IMR-90 (cell line): ENCODE measurements at regions not wholly inside any gene's neighbourhood (a gene's known extent, or its start where the extent isn't known, plus 50 kb on each side); places are given as distances from the start of the nearest gene placed in this dataset.

Source experiments
- ATAC-seq: fragments of 200-7000 bp; cut with Tn5 transposase; 2 replicates; pipeline ENCODE4 v1.9.1; 2020; ENCODE audit warnings: low read depth, mild to moderate bottlenecking, moderate library complexity
- BruUV-seq: library from RNA; stranded (reverse); fragments of 400-500 nt; replicated peaks from 2 replicates; lab custom pipeline; 2021; lab: Mats Ljungman, UMichigan
- CTCF ChIA-PET: fragments of 300-600 bp; formaldehyde crosslinking; extraction: SDS; loops from one replicate; lab custom pipeline; 2021; ENCODE audit warnings: antibody characterized with exemption; lab: Yijun Ruan, JAX
- POLR2A ChIA-PET: fragments of 300-600 bp; sonication (Branson Sonifier 250); formaldehyde crosslinking; loops from one replicate; lab custom pipeline; 2022; ENCODE audit warnings: antibody characterized with exemption; ENCODE audit not compliant: unreplicated experiment; lab: Charles Lee
- DNase-seq: peaks from one replicate; pipeline ENCODE4 v3.0.0; 2013
- H2AFZ ChIP-seq: replicated peaks from 2 replicates; pipeline ENCODE3; 2013; ENCODE audit warnings: low read length, mild to moderate bottlenecking; ENCODE audit not compliant: poor library complexity
- H2AK5ac ChIP-seq: 2 replicates; pipeline ENCODE4 v1.6.1; 2013; ENCODE audit warnings: low read depth, low read length, inconsistent platforms
- H2AK9ac ChIP-seq: replicated peaks from 2 replicates; pipeline ENCODE3; 2013; ENCODE audit warnings: mild to moderate bottlenecking, low read depth, low read length, moderate library complexity; ENCODE audit not compliant: poor library complexity
- H2BK120ac ChIP-seq: 2 replicates; pipeline ENCODE4 v1.6.1; 2013; ENCODE audit warnings: low read depth, low read length, inconsistent platforms
- H2BK15ac ChIP-seq: 3 replicates; pipeline ENCODE4 v1.6.1; 2013; ENCODE audit warnings: low read depth, low read length, inconsistent platforms
- H2BK20ac ChIP-seq: 2 replicates; pipeline ENCODE4 v1.6.1; 2013; ENCODE audit warnings: low read depth, mild to moderate bottlenecking, inconsistent platforms, low read length, moderate library complexity
- H2BK5ac ChIP-seq: 2 replicates; pipeline ENCODE4 v1.6.1; 2013; ENCODE audit warnings: mild to moderate bottlenecking, low read depth, low read length, inconsistent platforms; ENCODE audit not compliant: poor library complexity, severe bottlenecking
- H3K14ac ChIP-seq: replicated peaks from 2 replicates; pipeline ENCODE4 v1.6.1; 2013; ENCODE audit warnings: low read depth, low read length, inconsistent platforms
- H3K18ac ChIP-seq: 2 replicates; pipeline ENCODE4 v1.6.1; 2013; ENCODE audit warnings: low read depth, low read length, control low read depth
- H3K23ac ChIP-seq: 2 replicates; pipeline ENCODE4 v1.6.1; 2013; ENCODE audit warnings: low read depth, low read length, inconsistent platforms
- H3K27ac ChIP-seq: 2 replicates; pipeline ENCODE4 v1.5.1; 2013; ENCODE audit warnings: mild to moderate bottlenecking, control low read depth, low read length; ENCODE audit not compliant: insufficient read depth
- H3K27me3 ChIP-seq: 2 replicates; pipeline ENCODE4 v1.6.1; 2013; ENCODE audit warnings: low read length; ENCODE audit not compliant: control insufficient read depth, insufficient read depth
- H3K36me3 ChIP-seq: 2 replicates; pipeline ENCODE4 v1.6.1; 2013; ENCODE audit warnings: low read length, mixed read lengths; ENCODE audit not compliant: control insufficient read depth, insufficient read depth
- H3K4ac ChIP-seq: 2 replicates; pipeline ENCODE4 v1.6.1; 2013; ENCODE audit warnings: low read depth, low read length, inconsistent platforms
- H3K4me1 ChIP-seq: 2 replicates; pipeline ENCODE4 v1.6.1; 2013; ENCODE audit warnings: low read length, mixed read lengths; ENCODE audit not compliant: control insufficient read depth, insufficient read depth
- H3K4me2 ChIP-seq: 2 replicates; pipeline ENCODE4 v1.6.1; 2013; ENCODE audit warnings: low read depth, mild to moderate bottlenecking, control low read depth, low read length, moderate library complexity
- H3K4me3 ChIP-seq: 2 replicates; pipeline ENCODE4 v1.5.1; 2013; ENCODE audit warnings: low read depth, mild to moderate bottlenecking, control low read depth, low read length, moderate library complexity; ENCODE audit not compliant: insufficient read depth
- H3K56ac ChIP-seq: 2 replicates; pipeline ENCODE4 v1.6.1; 2013; ENCODE audit warnings: low read length, inconsistent platforms; ENCODE audit not compliant: insufficient read depth; ENCODE audit errors: extremely low read depth
- H3K79me1 ChIP-seq, 2 experiments: 2 replicates each; pipeline ENCODE4 v1.6.1; 2013; ENCODE audit warnings: low read length in 2 of 2, inconsistent platforms in 1 of 2, low read depth in 1 of 2
- H3K9ac ChIP-seq: 2 replicates; pipeline ENCODE4 v1.6.1; 2013; ENCODE audit warnings: low read depth, low read length, control low read depth
- H3K9me1 ChIP-seq: 2 replicates; pipeline ENCODE4 v1.6.1; 2013; ENCODE audit warnings: low read length, inconsistent platforms; ENCODE audit not compliant: insufficient read depth
- H3K9me3 ChIP-seq: 2 replicates; pipeline ENCODE4 v1.6.1; 2013; ENCODE audit warnings: low read length; ENCODE audit not compliant: control insufficient read depth, insufficient read depth
- H4K20me1 ChIP-seq: 2 replicates; pipeline ENCODE4 v1.6.1; 2013; ENCODE audit warnings: low read length, inconsistent platforms; ENCODE audit not compliant: insufficient read depth
- H4K5ac ChIP-seq: 2 replicates; pipeline ENCODE4 v1.6.1; 2013; ENCODE audit warnings: mild to moderate bottlenecking, low read depth, low read length, control low read depth
- H4K8ac ChIP-seq, 2 experiments: 2 replicates each; pipeline ENCODE4 v1.6.1; 2013; ENCODE audit warnings: low read depth in 2 of 2, low read length in 2 of 2, control low read depth in 1 of 2, inconsistent platforms in 1 of 2
- H4K91ac ChIP-seq: 2 replicates; pipeline ENCODE4 v1.6.1; 2013; ENCODE audit warnings: low read depth, low read length, inconsistent platforms; ENCODE audit not compliant: insufficient read depth
- POLR2A ChIP-seq: IDR thresholded peaks from 2 replicates; pipeline ENCODE4 v1.6.1; 2012; ENCODE audit warnings: mild to moderate bottlenecking, low read depth, low read length
- RAD21 ChIP-seq: IDR thresholded peaks from 2 replicates; pipeline ENCODE4 v1.6.1; 2012; ENCODE audit warnings: low read length, improper control_type of control experiment
- RCOR1 ChIP-seq: IDR thresholded peaks from 2 replicates; pipeline ENCODE4 v1.6.1; 2012; ENCODE audit warnings: mild to moderate bottlenecking, low read length, improper control_type of control experiment; ENCODE audit not compliant: insufficient replicate concordance
- RFX5 ChIP-seq: IDR thresholded peaks from 2 replicates; pipeline ENCODE4 v1.8.0; 2012; ENCODE audit warnings: low read depth, mild to moderate bottlenecking, low read length, moderate library complexity
- WGBS, 2 experiments: methylation state at CpG; one replicate each; pipeline versions ENCODE4 v1.1.5 to v1.1.7; 2013; ENCODE audit warnings: missing lambda C conversion rate in 2 of 2; ENCODE audit not compliant: insufficient read length in 1 of 2; ENCODE audit errors: extremely low coverage in 2 of 2; 5-methylcytosine and 5-hydroxymethylcytosine counted together
- dilution Hi-C: fragments of 300-500 bp; cut with HindIII; formaldehyde crosslinking; loops from one replicate; pipeline ENCODE4 v1.14.3; 2018; ENCODE audit warnings: low sequenced_read_pairs; ENCODE audit not compliant: unreplicated experiment
- in situ Hi-C: fragments of 300-500 bp; cut with MboI; formaldehyde crosslinking; loops from 3 replicates; pipeline ENCODE4 v1.14.3; 2019; ENCODE audit warnings: low sequenced_read_pairs, inconsistent platforms, mixed read lengths
- intact Hi-C: fragments of 100-400 bp; cut with micrococcal nuclease; formaldehyde crosslinking; loops from 2 replicates; pipeline ENCODE4 v1.10.0; 2022

DNA sequence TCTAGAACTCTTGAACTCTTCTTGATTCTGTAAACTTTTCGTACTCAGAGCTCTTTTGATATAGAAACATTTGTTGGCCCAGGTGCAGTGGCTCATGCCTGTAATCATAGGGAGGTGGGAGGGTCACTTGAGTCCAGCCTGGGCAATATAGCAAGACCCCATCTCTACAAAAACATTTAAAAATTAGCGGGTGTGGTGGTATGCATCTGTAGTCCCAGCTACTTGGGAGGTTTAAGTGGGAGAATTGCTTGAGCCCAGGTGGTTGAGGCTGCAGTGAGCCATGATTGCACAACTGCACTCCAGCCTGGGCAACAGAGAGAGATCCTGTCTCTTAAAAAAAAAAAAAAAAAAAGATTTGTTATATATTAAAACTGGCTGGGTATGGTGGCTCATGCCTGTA is 121.6 kb downstream of the BAMBI start:
- H3K23ac ChIP-seq = no peak overlapping the region
- POLR2A ChIA-PET = no interaction called here
- H3K4me3 ChIP-seq = no peak overlapping the region
- no peak overlapping the region for H3K18ac ChIP-seq
- peaks cover 2% of the 10 kb centered on the region; the same call in 1 of the 2 replicates for H3K4me1 ChIP-seq
- H2BK20ac ChIP-seq = no peak overlapping the region
- no TSS peak for BruUV-seq
- H4K20me1 ChIP-seq = no peaks in the 10 kb centered on the region
- no peak overlapping the region for H2AK5ac ChIP-seq
- no peak overlapping the region for H2AK9ac ChIP-seq
- in situ Hi-C loops (loop anchor here (25.0 kb wide), 1 partner anchor 112 kb away; the partner anchor contains the start of gene BAMBI), intact Hi-C loops (no loop called here), dilution Hi-C loops (no loop called here)
- CTCF ChIA-PET = no interaction called here
- H2BK120ac ChIP-seq = no peak overlapping the region
- H3K79me1 ChIP-seq = no peaks in the 10 kb centered on the region
- H4K91ac ChIP-seq = no peak overlapping the region
- H2BK5ac ChIP-seq = no peak overlapping the region
- ATAC-seq = no peak
- H2BK15ac ChIP-seq = no peak overlapping the region
- H3K4me2 ChIP-seq = no peak overlapping the region
- H3K9me1 ChIP-seq = 0 out of 2 replicates have a peak, but pooled peaks cover 4% of the 10 kb centered on the region
- H4K5ac ChIP-seq = no peak overlapping the region
- no peak overlapping the region for H3K14ac ChIP-seq
- H4K8ac ChIP-seq = no peak overlapping the region
- H3K4ac ChIP-seq = no peak overlapping the region
- H3K27me3 ChIP-seq = 0 out of 2 replicates have a peak, but pooled peaks cover 2% of the 10 kb centered on the region
- H3K9me3 ChIP-seq = no peaks in the 10 kb centered on the region
- H3K27ac ChIP-seq = no peak overlapping the region
- H3K9ac ChIP-seq = no peak overlapping the region
- no peak overlapping the region for H3K56ac ChIP-seq
- no CpG with 5 or more reads among the region's 2 CpGs for WGBS, 2 experiments
- H2AFZ ChIP-seq = no peak overlapping the region
- no peak for DNase-seq
- TF ChIP-seq POLR2A = no peak
- TF ChIP-seq RAD21 = no peak
- no peak for TF ChIP-seq RCOR1
- no peak for TF ChIP-seq RFX5
- no peaks in the 10 kb centered on the region for H3K36me3 ChIP-seq
